ENCODE measurements at regions not wholly inside any gene's neighbourhood (a gene's known extent, or its start where the extent isn't known, plus 50 kb on each side); places are given as distances from the start of the nearest gene placed in this dataset.
A peak's percentile ranks its signal among the peaks of the same experiment; 100 is the strongest.
"Not testable (repeated sequence)": the region's sequence is repeated elsewhere in the genome, so short reads cannot be mapped to it uniquely, and the experiment has no call there.

GRCh38 chr16:21512280-21513192 lies 86.8 kb upstream of the METTL9 start:
- DNase-seq (ENCODE audit: low read depth); H3K4me3 ChIP-seq (ENCODE audit: low read depth, low read length): not testable (repeated sequence)

DNA sequence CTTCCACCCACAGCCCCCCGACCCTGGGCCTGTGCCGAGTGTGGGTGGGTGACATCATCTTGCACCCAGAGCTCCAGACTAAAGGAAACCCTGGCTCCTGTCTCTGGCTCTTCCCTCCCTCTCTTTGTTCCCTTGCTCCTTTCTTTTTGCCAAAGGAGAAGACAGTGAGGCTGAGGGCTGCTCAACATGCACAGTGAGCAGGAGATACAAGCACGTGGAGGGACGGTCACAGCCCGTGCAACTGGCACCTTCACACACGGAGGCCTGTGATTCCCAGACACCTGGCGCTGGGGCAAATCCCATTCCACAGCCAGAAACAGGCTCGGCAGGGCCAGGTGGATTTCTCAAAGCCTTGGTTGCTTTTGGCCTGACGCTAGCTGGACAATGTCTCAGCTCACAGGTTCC lies 86.0 kb upstream of the METTL9 start:
- H3K4me3 ChIP-seq (ENCODE audit: low read depth, low read length): peak overlapping the region; percentile 13
- not testable (repeated sequence) for DNase-seq (ENCODE audit: low read depth)

DNA sequence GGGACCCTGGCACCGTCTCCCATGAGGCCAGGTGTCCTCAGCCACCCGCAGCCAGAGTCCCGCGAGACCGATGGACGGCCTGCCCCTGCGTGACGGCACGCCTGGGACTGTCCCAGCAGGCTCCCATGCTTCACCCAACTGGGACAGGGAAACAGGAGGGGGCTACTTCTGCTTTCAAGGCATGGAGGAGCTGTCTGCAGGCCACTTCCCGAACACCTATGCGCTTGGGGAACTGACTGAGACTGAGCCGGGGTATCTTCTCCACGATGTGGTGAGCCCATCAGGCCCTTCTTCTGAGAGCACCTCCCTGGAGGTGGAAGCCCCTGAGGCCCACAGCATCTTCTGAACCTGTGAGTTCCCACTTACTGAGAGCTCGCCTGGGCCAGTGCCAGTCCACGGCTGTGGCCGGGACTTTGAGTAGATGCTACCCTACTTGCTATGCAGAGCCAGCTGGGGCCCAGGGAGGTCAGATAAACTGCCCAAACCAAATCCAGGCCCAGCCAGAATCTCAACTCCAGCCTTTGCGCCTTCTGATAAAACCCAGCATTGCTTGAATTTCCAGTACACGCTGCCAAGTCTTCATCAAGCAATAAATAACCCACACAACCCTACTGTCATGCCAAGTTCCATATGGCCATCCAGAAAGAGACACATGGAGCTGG lies 85.4 kb upstream of the METTL9 start:
- not testable (repeated sequence) for H3K4me3 ChIP-seq (ENCODE audit: low read depth, low read length)
- peak; percentile 68 for DNase-seq (ENCODE audit: low read depth)

DNA sequence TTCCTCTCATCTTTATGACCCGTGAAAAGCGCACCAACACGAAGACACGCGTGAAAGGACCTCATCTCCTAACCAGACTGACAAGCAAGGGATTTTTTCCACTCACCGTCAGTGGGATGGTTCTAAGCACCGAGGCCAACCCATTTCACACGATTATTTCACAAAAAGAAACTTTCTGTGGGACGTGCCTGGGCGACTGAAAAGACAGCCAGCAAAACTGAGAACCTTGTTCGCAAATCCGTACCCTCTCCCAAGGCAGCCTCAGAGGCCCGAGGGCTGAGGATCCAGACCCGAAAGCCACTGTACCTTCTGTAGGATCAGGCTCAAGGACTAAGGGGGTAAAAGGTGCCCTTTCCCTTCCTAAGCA lies 84.9 kb upstream of the METTL9 start:
- not testable (repeated sequence) for DNase-seq (ENCODE audit: low read depth)

GRCh38 chr16:21516705-21517040 lies 82.7 kb upstream of the METTL9 start:
- DNase-seq (ENCODE audit: low read depth); H3K4me3 ChIP-seq (ENCODE audit: low read depth, low read length): not testable (repeated sequence)

More for the DNA sequence above, 84.9 kb upstream of the METTL9 start:
- not testable (repeated sequence) for H3K4me3 ChIP-seq (ENCODE audit: low read depth, low read length)

GRCh38 chr16:21517263-21517662 lies 82.1 kb upstream of the METTL9 start:
- peak overlapping the region; percentile 25 for H3K4me3 ChIP-seq (ENCODE audit: low read depth, low read length)
- not testable (repeated sequence) for DNase-seq (ENCODE audit: low read depth)

GRCh38 chr16:21519361-21520133 lies 79.8 kb upstream of the METTL9 start:
- H3K4me3 ChIP-seq (ENCODE audit: low read depth, low read length): peak overlapping the region; percentile 83
- not testable (repeated sequence) for DNase-seq (ENCODE audit: low read depth)

DNA sequence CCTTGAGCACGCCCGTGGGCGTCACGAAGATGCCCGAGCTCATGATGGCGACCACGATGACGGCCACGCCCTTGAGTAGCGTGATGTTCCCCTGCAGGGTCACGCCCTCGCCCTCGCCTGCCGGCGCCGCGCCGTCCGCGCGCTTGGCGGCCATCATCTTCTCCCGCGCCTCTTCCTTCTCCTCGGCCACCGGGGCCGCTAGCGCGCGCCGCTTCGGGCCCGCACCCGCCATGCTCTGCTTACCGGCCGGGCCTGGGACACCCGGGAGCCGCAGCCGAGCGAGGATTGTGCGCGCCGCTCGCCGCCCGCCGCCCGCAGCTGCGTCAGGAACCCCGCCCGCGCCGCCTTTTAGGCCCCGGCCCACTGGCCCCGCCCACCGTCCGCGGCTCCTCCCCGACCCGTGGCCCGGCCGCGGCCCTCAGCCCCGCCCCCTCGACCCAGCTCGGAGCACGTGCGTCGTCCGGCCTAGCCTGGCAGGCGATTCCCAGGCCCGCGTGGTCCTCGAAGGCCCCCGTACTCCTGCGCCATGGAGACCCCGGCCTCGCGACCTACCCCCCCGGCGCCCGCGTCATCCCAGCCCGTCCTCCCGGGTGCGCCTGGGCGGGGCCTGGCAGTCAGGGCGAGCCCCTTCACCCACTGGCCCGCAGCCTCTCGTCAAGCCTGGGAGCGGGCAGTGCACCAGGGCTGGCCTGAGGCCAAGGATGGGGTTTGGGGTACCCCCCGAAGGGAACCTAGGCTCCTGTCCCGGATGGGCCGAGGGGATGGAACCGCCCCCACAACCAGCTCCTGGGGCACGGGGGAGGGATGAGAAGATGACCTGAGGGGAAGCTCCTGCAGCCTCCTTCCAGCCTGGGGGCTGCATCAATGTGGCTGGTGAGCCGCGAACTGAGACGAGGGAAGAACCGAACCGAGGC lies 79.0 kb upstream of the METTL9 start:
- H3K4me3 ChIP-seq (ENCODE audit: low read depth, low read length): peak overlapping the region; percentile 83
- DNase-seq (ENCODE audit: low read depth): peak; percentile 89

DNA sequence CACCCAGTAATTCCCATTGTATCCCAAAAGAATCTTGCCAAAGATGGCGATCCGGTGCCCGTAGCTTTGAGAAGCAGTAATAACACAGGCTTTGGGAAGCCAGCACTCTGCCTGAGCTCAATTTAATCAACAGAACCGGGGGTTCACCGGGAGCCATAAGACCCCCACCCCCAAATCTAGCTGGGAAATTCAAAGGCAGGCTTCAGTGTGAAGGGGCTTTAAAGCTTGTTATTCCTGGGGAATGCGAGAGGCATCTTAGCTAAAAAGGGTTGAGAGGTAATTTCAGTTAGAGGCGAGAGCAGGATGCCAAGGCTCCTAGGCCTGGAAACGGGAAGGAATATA lies 78.4 kb upstream of the METTL9 start:
- not testable (repeated sequence) for DNase-seq (ENCODE audit: low read depth); H3K4me3 ChIP-seq (ENCODE audit: low read depth, low read length)

GRCh38 chr16:21521390-21522143 lies 77.8 kb upstream of the METTL9 start:
- peak overlapping the region; percentile 17 for H3K4me3 ChIP-seq (ENCODE audit: low read depth, low read length)

GRCh38 chr16:21522846-21523245 lies 76.5 kb upstream of the METTL9 start:
- H3K4me3 ChIP-seq (ENCODE audit: low read depth, low read length); DNase-seq (ENCODE audit: low read depth): not testable (repeated sequence)

More at GRCh38 chr16:21521390-21522143, 77.8 kb upstream of the METTL9 start:
- peak; percentile 72 for DNase-seq (ENCODE audit: low read depth)

DNA sequence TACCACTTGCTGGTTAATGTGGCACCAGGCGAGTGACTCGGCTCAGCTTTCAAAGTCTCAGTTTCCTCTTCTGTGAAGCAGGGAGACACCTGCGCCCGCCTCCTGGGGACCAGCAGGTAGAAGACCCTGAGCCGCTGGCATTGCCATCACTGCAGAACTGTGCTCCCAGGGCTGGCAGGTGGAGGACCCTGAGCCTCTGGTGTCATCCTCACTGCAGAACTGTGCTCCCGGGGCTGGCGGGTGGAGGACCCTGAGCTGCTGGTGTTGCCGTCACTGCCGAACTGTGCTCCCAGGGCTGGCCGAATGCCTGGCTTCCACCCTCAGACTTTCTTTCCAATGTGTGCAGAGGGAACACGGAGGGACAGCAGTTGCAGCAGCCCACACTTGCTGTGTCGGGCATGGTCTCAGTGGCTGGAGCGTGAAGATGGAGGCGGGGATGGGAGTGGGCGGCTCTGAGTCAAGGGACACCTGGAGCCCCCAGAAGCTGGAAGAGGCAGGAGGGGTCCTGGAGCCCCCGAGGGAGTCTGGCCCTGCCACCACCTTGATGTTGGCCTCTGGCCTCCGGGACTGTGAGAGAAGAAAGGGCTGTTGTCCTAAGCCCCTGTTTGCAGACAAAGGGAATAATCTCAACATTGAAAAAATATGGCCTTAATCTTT lies 75.8 kb upstream of the METTL9 start:
- no peak for TF ChIP-seq CTCF (IDR thresholded peaks at IDR 0.05; ENCODE audit: insufficient read depth, low read length)
- no peak overlapping the region for H3K4me3 ChIP-seq (ENCODE audit: low read depth, low read length)
- no peak for DNase-seq (ENCODE audit: low read depth)

Measured in fibroblast of the aortic adventitia (primary cell).